NT2/D1 (cell line): ENCODE measurements at regions not wholly inside any gene's neighbourhood (a gene's known extent, or its start where the extent isn't known, plus 50 kb on each side); places are given as distances from the start of the nearest gene placed in this dataset.

Source experiments
- SUZ12 ChIP-seq: IDR thresholded peaks from 2 replicates; pipeline ENCODE4 v1.6.1; 2011; ENCODE audit not compliant: insufficient read length, insufficient read depth; ENCODE audit errors: extremely low read depth
- YY1 ChIP-seq: IDR thresholded peaks from 2 replicates; pipeline ENCODE4 v1.6.1; 2011; ENCODE audit not compliant: insufficient read length, insufficient read depth
- ZNF274 ChIP-seq: IDR thresholded peaks from 2 replicates; pipeline ENCODE4 v1.6.1; 2011; ENCODE audit warnings: mild to moderate bottlenecking, low read depth, low read length

DNA sequence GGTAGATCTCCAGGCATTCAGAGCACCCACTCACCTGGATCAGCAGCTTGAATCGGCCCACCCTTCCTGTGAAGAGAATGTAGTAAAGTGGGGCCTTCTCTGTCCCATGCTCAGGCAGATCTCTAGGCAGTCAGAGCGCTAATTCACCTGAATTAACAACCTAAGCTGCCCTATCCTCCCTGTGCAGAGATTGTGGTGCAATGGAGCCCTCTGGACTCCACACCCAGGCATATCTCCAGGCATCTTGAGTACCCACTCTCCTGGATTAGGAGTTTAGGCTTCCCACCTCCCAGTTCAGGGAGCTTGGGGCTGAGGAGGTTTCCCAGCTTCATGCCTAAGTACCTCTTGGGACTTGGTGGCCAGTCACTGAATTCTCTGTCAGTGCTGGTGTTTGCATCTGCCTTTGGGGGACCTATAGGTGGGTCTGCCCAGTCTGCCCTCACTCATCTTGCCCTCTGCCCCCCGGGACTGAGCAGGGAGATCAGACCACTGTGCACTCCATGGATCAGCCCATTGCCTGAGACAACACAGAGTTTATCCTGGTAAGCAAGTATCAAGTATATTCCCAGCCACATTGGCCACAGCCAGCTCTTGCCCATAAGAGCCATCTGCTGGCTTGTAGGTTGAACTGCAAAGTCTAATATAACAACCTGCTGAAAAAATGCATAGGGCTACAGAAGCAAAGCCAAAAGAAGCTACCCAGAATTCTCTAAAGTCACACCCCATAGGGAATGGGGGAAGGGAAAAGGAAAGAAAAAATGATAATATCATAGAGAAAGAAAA, 372.9 kb downstream of the KLHL13 start:
- no peak for TF ChIP-seq ZNF274
- TF ChIP-seq YY1, result no peak
- TF ChIP-seq SUZ12, result no peak
